Activated naive CD4-positive, alpha-beta T cell treated with anti-CD3 and anti-CD28 coated beads for 36 hours (primary cell): ENCODE measurements at regions not wholly inside any gene's neighbourhood (a gene's known extent, or its start where the extent isn't known, plus 50 kb on each side); places are given as distances from the start of the nearest gene placed in this dataset.

ENCODE experiments used
- CTCF ChIA-PET: fragments of 350-600 bp; sonication (Branson Sonifier 250); formaldehyde crosslinking; loops from one replicate; lab custom pipeline; 2021; ENCODE audit warnings: antibody characterized with exemption; lab: Charles Lee
- DNase-seq: peaks from one replicate; pipeline ENCODE4 v3.0.0-alpha.2; 2020
- H3K27ac Mint-ChIP-seq: one replicate; pipeline ENCODE4 v1.8.0; 2021; ENCODE audit warnings: mild to moderate bottlenecking, mixed read lengths
- H3K27me3 Mint-ChIP-seq: one replicate; pipeline ENCODE4 v1.8.0; 2021; ENCODE audit warnings: low read depth, mixed read lengths
- H3K36me3 Mint-ChIP-seq: one replicate; pipeline ENCODE4 v1.8.0; 2021; ENCODE audit warnings: low read depth, mixed read lengths
- H3K4me1 Mint-ChIP-seq: one replicate; pipeline ENCODE4 v1.8.0; 2021; ENCODE audit warnings: low read depth, mixed read lengths
- H3K4me3 Mint-ChIP-seq: one replicate; pipeline ENCODE4 v1.8.0; 2021; ENCODE audit warnings: mild to moderate bottlenecking, moderate library complexity, mixed read lengths
- H3K9me3 Mint-ChIP-seq: one replicate; pipeline ENCODE4 v1.8.0; 2021; ENCODE audit warnings: mixed read lengths
- intact Hi-C: fragments of 100-400 bp; cut with micrococcal nuclease; formaldehyde crosslinking; loops from one replicate; pipeline ENCODE4 v1.15.1; 2023

GRCh38 chr10:10844251-10844650 lies 173.4 kb upstream of the CELF2 start:
- intact Hi-C loops: no loop called here
- H3K36me3 Mint-ChIP-seq: no peaks in the 10 kb centered on the region

GRCh38 chr10:10845185-10845584 lies 172.5 kb upstream of the CELF2 start:
- H3K27me3 Mint-ChIP-seq: peaks cover 17% of the 10 kb centered on the region
- no peak for DNase-seq
- no peaks in the 10 kb centered on the region for H3K4me1 Mint-ChIP-seq
- intact Hi-C loops: no loop called here
- no peak overlapping the region for H3K4me3 Mint-ChIP-seq
- H3K9me3 Mint-ChIP-seq: peaks cover under 1% of the 10 kb centered on the region
- no peak overlapping the region for H3K27ac Mint-ChIP-seq
- CTCF ChIA-PET: no interaction called here
- H3K36me3 Mint-ChIP-seq: no peaks in the 10 kb centered on the region

More at GRCh38 chr10:10844251-10844650, 173.4 kb upstream of the CELF2 start:
- CTCF ChIA-PET: no interaction called here
- peaks cover 17% of the 10 kb centered on the region for H3K27me3 Mint-ChIP-seq
- DNase-seq: no peak
- peaks cover 10% of the 10 kb centered on the region for H3K9me3 Mint-ChIP-seq
- H3K4me1 Mint-ChIP-seq: no peaks in the 10 kb centered on the region
- H3K4me3 Mint-ChIP-seq: no peak overlapping the region
- no peak overlapping the region for H3K27ac Mint-ChIP-seq

GRCh38 chr10:10845826-10846503 lies 171.7 kb upstream of the CELF2 start:
- intact Hi-C loops: no loop called here
- CTCF ChIA-PET: no interaction called here
- H3K27ac Mint-ChIP-seq: no peak overlapping the region
- H3K9me3 Mint-ChIP-seq: no peaks in the 10 kb centered on the region
- H3K4me3 Mint-ChIP-seq: no peak overlapping the region
- DNase-seq: no peak
- no peaks in the 10 kb centered on the region for H3K36me3 Mint-ChIP-seq
- H3K4me1 Mint-ChIP-seq: no peaks in the 10 kb centered on the region
- peaks cover 20% of the 10 kb centered on the region for H3K27me3 Mint-ChIP-seq

GRCh38 chr10:10846504-10846900 lies 171.2 kb upstream of the CELF2 start:
- no peak overlapping the region for H3K4me3 Mint-ChIP-seq
- no peaks in the 10 kb centered on the region for H3K9me3 Mint-ChIP-seq
- no peaks in the 10 kb centered on the region for H3K36me3 Mint-ChIP-seq
- H3K27me3 Mint-ChIP-seq: peaks cover 25% of the 10 kb centered on the region
- CTCF ChIA-PET: no interaction called here
- intact Hi-C loops: no loop called here
- no peak for DNase-seq
- no peak overlapping the region for H3K27ac Mint-ChIP-seq
- no peaks in the 10 kb centered on the region for H3K4me1 Mint-ChIP-seq

GRCh38 chr10:10847387-10847786 lies 170.3 kb upstream of the CELF2 start:
- Mint-ChIP-seq H3K36me3 (no peaks in the 10 kb centered on the region), H3K27me3 (peaks cover 28% of the 10 kb centered on the region), H3K4me3 (no peak overlapping the region), H3K9me3 (no peaks in the 10 kb centered on the region), H3K4me1 (no peaks in the 10 kb centered on the region), H3K27ac (no peak overlapping the region)
- CTCF ChIA-PET: no interaction called here
- intact Hi-C loops: no loop called here
- DNase-seq: no peak

GRCh38 chr10:10848488-10849111 lies 169.1 kb upstream of the CELF2 start:
- Mint-ChIP-seq H3K9me3 (no peaks in the 10 kb centered on the region), H3K36me3 (no peaks in the 10 kb centered on the region), H3K4me3 (no peak overlapping the region), H3K27ac (no peak overlapping the region), H3K27me3 (peaks cover 28% of the 10 kb centered on the region), H3K4me1 (no peaks in the 10 kb centered on the region)
- no peak for DNase-seq
- intact Hi-C loops: no loop called here
- CTCF ChIA-PET: no interaction called here

- no peak overlapping the region for H3K27ac Mint-ChIP-seq
- intact Hi-C loops: no loop called here
These were observed 168.4 kb upstream of the CELF2 start for GRCh38 chr10:10849306-10849705.

GRCh38 chr10:10850214-10850613 lies 167.5 kb upstream of the CELF2 start:
- DNase-seq: no peak
- Mint-ChIP-seq H3K9me3 (no peaks in the 10 kb centered on the region), H3K27me3 (peaks cover 25% of the 10 kb centered on the region), H3K4me1 (no peaks in the 10 kb centered on the region), H3K27ac (no peak overlapping the region), H3K36me3 (no peaks in the 10 kb centered on the region), H3K4me3 (no peak overlapping the region)
- CTCF ChIA-PET: interaction anchor here (0.6 kb wide), 1 partner anchor 65 kb away, joined by 3 read pairs; no protein-coding TSS in a partner anchor
- intact Hi-C loops: no loop called here

More at GRCh38 chr10:10849306-10849705, 168.4 kb upstream of the CELF2 start:
- Mint-ChIP-seq H3K27me3 (peaks cover 26% of the 10 kb centered on the region), H3K4me3 (no peak overlapping the region), H3K4me1 (no peaks in the 10 kb centered on the region), H3K36me3 (no peaks in the 10 kb centered on the region), H3K9me3 (no peaks in the 10 kb centered on the region)
- CTCF ChIA-PET: no interaction called here
- no peak for DNase-seq

GRCh38 chr10:10852464-10852863 lies 165.2 kb upstream of the CELF2 start:
- peaks cover 20% of the 10 kb centered on the region for H3K27me3 Mint-ChIP-seq
- intact Hi-C loops: no loop called here
- CTCF ChIA-PET: no interaction called here
- H3K36me3 Mint-ChIP-seq: no peaks in the 10 kb centered on the region
- H3K9me3 Mint-ChIP-seq: no peaks in the 10 kb centered on the region
- H3K4me1 Mint-ChIP-seq: no peaks in the 10 kb centered on the region
- H3K4me3 Mint-ChIP-seq: no peak overlapping the region
- H3K27ac Mint-ChIP-seq: no peak overlapping the region
- DNase-seq: no peak

GRCh38 chr10:10853954-10854353 lies 163.7 kb upstream of the CELF2 start:
- Mint-ChIP-seq H3K9me3 (no peaks in the 10 kb centered on the region), H3K4me3 (no peak overlapping the region), H3K4me1 (no peaks in the 10 kb centered on the region), H3K27ac (no peak overlapping the region), H3K27me3 (peaks cover 16% of the 10 kb centered on the region), H3K36me3 (no peaks in the 10 kb centered on the region)
- CTCF ChIA-PET: no interaction called here
- no peak for DNase-seq
- intact Hi-C loops: no loop called here

GRCh38 chr10:10854725-10855124 lies 162.9 kb upstream of the CELF2 start:
- intact Hi-C loops: loop anchor here (5.0 kb wide), 1 partner anchor 423 kb away; no protein-coding TSS in a partner anchor
- H3K27ac Mint-ChIP-seq: no peak overlapping the region
- no peaks in the 10 kb centered on the region for H3K4me1 Mint-ChIP-seq
- no peaks in the 10 kb centered on the region for H3K36me3 Mint-ChIP-seq
- H3K4me3 Mint-ChIP-seq: no peak overlapping the region
- CTCF ChIA-PET: no interaction called here
- no peak for DNase-seq
- H3K9me3 Mint-ChIP-seq: no peaks in the 10 kb centered on the region
- peaks cover 16% of the 10 kb centered on the region for H3K27me3 Mint-ChIP-seq

GRCh38 chr10:10855151-10855581 lies 162.5 kb upstream of the CELF2 start:
- intact Hi-C loops: loop anchor here (5.0 kb wide), 1 partner anchor 422 kb away; no protein-coding TSS in a partner anchor
- Mint-ChIP-seq H3K36me3 (no peaks in the 10 kb centered on the region), H3K4me1 (no peaks in the 10 kb centered on the region), H3K27me3 (peaks cover 16% of the 10 kb centered on the region), H3K27ac (no peak overlapping the region), H3K4me3 (no peak overlapping the region), H3K9me3 (no peaks in the 10 kb centered on the region)
- CTCF ChIA-PET: no interaction called here
- peak; percentile 8 for DNase-seq

GRCh38 chr10:10860455-10860976 lies 157.2 kb upstream of the CELF2 start:
- CTCF ChIA-PET: no interaction called here
- H3K4me1 Mint-ChIP-seq: no peaks in the 10 kb centered on the region

More at GRCh38 chr10:10860455-10860976, 157.2 kb upstream of the CELF2 start:
- Mint-ChIP-seq H3K27me3 (no peaks in the 10 kb centered on the region), H3K9me3 (no peaks in the 10 kb centered on the region), H3K4me3 (no peak overlapping the region), H3K36me3 (no peaks in the 10 kb centered on the region), H3K27ac (no peak overlapping the region)
- DNase-seq: no peak
- intact Hi-C loops: no loop called here
